HL-60 (cell line): ENCODE measurements at regions not wholly inside any gene's neighbourhood (a gene's known extent, or its start where the extent isn't known, plus 50 kb on each side); places are given as distances from the start of the nearest gene placed in this dataset.

Experiments used
- DNase-seq, 2 experiments: peaks; one replicate each; pipeline ENCODE4 v3.0.0-alpha.2; 2010 to 2020; ENCODE audit warnings: low read depth in 1 of 2, low spot score in 1 of 2
- H3K27ac ChIP-seq: fragments of 250-450 bp; sonication (Bioruptor Pico); replicated peaks from 2 replicates; pipeline ENCODE4 v1.5.1; 2020; ENCODE audit warnings: mild to moderate bottlenecking, moderate library complexity
- H3K27me3 ChIP-seq: fragments of 250-450 bp; sonication (Bioruptor Pico); 2 replicates; pipeline ENCODE4 v1.5.1; 2021; ENCODE audit warnings: mild to moderate bottlenecking, moderate library complexity; ENCODE audit not compliant: insufficient read depth, poor library complexity, severe bottlenecking
- H3K4me3 ChIP-seq: replicated peaks from 2 replicates; pipeline ENCODE4 v1.5.1; 2011; ENCODE audit warnings: mild to moderate bottlenecking, control low read depth, low read length; ENCODE audit not compliant: insufficient read depth
- CTCF ChIP-seq: IDR thresholded peaks from one replicate; pipeline ENCODE4 v1.5.1; 2011; ENCODE audit warnings: low read length, control low read depth, inconsistent platforms; ENCODE audit not compliant: insufficient read depth
- GABPA ChIP-seq: IDR thresholded peaks from 2 replicates; pipeline ENCODE4 v1.6.1; 2012; ENCODE audit warnings: low read depth
- POLR2AphosphoS5 ChIP-seq: IDR thresholded peaks from 2 replicates; pipeline ENCODE4 v1.6.1; 2012; ENCODE audit warnings: low read depth
- SPI1 ChIP-seq: IDR thresholded peaks from 2 replicates; pipeline ENCODE4 v1.6.1; 2012; ENCODE audit warnings: low read depth, mild to moderate bottlenecking, borderline replicate concordance
- TF ChIP-seq, protein P1 (sequence below): IDR thresholded peaks from 2 replicates; pipeline ENCODE4 v1.6.1; 2012; ENCODE audit warnings: low read depth; ENCODE audit not compliant: insufficient replicate concordance

- Histone ChIP-seq H3K27ac (no peak overlapping the region), H3K27me3 (no peaks in the 10 kb centered on the region), H3K4me3 (no peak overlapping the region)
- TF ChIP-seq, protein P1, sequence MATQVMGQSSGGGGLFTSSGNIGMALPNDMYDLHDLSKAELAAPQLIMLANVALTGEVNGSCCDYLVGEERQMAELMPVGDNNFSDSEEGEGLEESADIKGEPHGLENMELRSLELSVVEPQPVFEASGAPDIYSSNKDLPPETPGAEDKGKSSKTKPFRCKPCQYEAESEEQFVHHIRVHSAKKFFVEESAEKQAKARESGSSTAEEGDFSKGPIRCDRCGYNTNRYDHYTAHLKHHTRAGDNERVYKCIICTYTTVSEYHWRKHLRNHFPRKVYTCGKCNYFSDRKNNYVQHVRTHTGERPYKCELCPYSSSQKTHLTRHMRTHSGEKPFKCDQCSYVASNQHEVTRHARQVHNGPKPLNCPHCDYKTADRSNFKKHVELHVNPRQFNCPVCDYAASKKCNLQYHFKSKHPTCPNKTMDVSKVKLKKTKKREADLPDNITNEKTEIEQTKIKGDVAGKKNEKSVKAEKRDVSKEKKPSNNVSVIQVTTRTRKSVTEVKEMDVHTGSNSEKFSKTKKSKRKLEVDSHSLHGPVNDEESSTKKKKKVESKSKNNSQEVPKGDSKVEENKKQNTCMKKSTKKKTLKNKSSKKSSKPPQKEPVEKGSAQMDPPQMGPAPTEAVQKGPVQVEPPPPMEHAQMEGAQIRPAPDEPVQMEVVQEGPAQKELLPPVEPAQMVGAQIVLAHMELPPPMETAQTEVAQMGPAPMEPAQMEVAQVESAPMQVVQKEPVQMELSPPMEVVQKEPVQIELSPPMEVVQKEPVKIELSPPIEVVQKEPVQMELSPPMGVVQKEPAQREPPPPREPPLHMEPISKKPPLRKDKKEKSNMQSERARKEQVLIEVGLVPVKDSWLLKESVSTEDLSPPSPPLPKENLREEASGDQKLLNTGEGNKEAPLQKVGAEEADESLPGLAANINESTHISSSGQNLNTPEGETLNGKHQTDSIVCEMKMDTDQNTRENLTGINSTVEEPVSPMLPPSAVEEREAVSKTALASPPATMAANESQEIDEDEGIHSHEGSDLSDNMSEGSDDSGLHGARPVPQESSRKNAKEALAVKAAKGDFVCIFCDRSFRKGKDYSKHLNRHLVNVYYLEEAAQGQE = no peak
- TF ChIP-seq SPI1 = no peak
- no peak for TF ChIP-seq GABPA
- no peak for TF ChIP-seq POLR2AphosphoS5
- TF ChIP-seq CTCF = no peak
- DNase-seq = no peak
These were observed 234.6 kb downstream of the ZEB2 start for GRCh38 chr2:144285324-144285723.

GRCh38 chr2:144281476-144281875 lies 238.4 kb downstream of the ZEB2 start:
- TF ChIP-seq SPI1 (no peak), POLR2AphosphoS5 (no peak), CTCF (no peak), GABPA (no peak)
- TF ChIP-seq, protein P1 = no peak
- no peak for DNase-seq
- no peak overlapping the region for H3K4me3 ChIP-seq
- no peak overlapping the region for H3K27ac ChIP-seq
- H3K27me3 ChIP-seq = no peaks in the 10 kb centered on the region

DNA sequence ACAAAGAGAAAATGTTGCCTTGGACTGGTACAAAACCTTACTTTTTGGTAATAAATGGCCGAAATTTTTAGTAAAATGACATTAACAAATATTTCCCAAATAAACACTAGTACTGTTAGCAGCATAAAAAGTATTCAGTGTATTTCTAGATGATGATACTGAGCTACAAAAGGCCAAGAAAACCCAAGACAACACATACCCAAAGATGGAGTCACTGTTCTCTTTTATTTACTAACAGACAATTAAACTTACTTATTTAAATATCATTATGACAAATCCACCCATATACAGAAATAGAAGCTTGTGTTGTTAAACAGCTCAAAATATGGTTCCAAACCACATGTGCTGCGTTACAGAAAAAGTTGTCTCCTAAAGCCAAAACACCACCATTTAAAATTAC lies 239.9 kb downstream of the ZEB2 start:
- no peak for DNase-seq
- Histone ChIP-seq H3K4me3 (no peak overlapping the region), H3K27ac (no peak overlapping the region), H3K27me3 (no peaks in the 10 kb centered on the region)
- TF ChIP-seq, protein P1 = no peak
- TF ChIP-seq CTCF = no peak
- TF ChIP-seq SPI1 = no peak
- TF ChIP-seq GABPA = no peak
- no peak for TF ChIP-seq POLR2AphosphoS5
